ENCODE measurements at regions not wholly inside any gene's neighbourhood (a gene's known extent, or its start where the extent isn't known, plus 50 kb on each side); places are given as distances from the start of the nearest gene placed in this dataset.

DNA sequence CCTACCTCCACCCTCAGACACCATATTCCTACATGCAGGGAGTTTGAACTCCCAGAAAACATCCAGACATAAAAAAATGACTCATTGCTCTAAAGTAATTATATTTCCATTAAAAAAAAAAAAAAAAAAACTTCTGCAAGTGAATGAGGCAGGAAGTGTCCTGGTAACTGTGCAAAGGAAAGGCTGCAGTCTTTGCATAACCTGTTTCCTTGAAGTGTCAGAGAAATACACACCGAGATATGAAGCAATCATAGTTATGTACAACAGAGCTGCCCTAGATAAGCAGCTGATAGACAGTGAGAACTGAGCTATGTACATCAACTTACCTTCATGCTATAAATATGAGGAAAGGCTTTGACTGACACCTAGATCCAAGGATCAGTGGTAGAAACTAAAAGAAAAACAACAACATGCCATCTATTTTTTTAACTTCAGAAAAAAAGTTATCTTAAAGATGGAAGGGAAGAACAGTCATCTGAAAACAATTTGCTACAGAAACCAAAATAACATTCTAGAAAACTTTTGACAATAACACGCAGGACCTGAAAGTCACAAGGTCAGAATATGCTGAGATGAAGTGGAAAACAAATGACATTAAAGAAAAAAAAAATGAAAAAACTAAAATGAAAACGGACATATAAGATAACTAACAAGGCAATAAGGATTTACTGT lies 263.2 kb downstream of the SEC23A start:
- DNase-seq: no peak

DNA sequence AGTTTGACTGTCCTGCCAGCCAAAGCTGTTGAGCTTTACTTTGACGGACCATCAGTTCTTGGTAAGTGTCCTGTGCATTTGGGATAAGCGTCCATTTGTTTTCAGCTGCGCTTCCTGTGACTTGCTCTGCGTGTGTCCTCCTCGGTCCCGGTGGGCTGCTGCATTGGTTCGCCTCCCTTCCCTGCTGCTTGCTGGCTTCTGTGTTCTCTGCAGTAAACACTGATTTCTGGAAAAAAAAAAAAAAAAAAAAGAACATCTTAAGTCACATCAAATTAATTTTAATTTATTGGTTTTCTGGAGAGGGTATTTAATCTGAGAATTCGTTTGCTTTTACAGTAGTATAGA lies 264.1 kb downstream of the SEC23A start:
- no peak for DNase-seq

DNA sequence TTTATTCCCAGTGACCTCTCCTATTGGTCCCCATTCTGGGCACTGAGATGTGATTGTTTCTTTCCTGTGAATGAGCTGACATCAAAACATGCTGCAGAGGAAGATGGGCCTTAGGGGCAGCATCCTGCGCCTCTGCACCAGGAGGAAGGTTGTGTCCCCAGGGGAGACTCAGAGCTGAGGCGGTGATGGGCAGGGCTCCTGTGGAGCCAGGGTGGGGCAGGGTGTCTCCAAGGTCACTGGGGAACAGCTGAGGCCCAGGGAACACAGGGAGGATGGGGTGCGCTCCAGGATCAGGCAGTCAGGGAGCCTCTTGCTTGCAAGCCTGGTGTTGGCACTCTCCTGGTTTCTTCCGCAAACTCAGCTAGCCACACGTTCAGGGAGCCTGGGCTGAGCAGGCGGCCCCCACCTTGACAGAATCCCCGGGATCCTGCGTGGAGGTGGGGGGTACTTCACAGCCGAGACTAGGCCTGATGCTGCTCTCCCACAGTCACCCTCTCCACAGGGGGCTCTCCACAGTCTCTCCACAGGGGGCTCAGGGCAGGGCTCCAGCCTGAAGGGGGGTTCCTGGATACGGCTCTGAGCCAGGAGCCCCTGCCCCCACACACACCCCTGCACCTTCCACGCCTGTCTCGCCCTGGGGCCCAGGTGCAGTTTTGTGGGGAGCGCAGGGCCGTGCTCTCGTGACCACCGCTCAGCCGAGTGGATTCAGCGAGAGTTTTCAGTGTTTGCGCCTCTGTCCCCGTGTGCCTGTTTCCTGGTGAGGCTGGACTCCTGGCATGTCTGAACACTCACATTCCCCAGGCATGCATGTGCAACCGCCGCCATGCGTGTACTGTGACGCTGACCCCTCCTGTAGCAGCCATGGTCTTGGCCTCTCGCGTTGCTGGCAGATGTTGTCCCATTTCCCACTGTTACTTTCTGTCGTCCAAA lies 264.7 kb downstream of the SEC23A start:
- no peak for DNase-seq

DNA sequence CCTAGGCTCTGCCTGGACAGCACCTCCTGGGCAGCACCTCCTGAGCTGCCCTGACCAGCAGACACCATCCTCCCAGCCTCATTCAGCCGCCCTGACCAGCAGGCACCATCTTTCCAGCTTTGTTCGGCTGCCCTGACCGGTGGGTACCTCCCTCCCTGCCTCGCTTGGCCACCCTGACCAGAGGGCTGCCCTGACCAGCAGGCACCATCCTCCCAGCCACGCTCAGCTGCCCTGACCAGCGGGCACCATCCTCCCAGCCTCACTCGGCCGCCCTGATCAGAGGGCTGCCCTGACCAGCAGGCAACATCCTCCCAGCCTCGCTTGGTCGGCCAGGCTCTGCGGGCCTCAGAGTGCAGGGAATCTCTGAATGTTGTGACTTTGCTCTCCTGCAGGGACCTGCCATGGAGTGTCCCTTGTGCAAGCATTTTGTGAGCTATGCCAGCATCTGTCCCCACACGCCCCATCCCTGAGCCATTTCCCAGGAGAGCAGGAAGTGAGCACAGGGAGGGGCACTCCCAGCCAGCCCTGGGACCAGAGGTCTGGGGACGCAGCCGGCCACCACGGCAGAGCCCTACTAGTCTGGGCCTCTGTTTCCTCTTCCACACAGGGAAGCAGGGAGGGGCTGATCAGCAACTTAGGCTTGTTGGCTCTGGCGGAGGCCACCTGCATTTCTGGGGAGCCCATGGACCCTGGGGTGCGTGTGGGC lies 265.5 kb downstream of the SEC23A start:
- DNase-seq: no peak

DNA sequence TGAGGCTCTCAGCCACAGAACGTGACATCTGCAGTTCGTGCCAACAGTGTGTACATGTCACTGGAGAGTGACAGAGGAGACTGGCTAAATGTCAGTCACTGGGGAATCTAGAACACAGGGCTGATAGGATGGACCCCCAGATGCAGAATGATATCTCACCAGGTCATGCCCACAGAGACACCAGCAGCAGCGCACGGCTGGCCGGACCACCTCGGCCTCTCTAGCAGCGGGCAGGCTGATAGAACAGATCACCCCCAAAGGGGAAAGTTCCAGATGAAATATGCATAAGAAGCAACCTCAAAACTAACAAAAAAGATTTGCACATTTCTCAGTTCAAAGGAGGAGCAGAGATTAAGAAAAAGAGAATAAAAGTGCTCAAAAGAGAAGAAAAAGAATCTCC lies 266.5 kb downstream of the SEC23A start:
- DNase-seq: no peak

DNA sequence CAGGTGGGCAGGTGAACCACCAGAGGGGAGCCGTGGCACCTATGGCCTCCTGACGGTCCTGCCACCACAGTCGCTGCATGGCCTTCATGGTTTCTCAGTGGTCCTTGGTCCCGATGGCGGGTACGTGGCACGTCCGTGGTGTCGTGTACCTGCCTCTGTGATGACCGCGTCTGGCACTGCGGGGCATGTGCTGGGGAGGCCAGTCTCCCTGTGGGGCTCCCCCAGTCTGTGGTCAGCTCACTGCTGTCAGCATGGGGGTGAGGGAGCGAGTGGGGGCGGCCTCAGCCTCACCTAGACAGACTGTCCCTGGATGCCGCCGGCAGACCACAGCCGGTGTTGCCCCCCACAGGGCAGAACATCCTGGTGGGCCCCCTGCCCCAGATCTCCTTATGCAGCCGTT lies 267.2 kb downstream of the SEC23A start:
- DNase-seq: no peak

DNA sequence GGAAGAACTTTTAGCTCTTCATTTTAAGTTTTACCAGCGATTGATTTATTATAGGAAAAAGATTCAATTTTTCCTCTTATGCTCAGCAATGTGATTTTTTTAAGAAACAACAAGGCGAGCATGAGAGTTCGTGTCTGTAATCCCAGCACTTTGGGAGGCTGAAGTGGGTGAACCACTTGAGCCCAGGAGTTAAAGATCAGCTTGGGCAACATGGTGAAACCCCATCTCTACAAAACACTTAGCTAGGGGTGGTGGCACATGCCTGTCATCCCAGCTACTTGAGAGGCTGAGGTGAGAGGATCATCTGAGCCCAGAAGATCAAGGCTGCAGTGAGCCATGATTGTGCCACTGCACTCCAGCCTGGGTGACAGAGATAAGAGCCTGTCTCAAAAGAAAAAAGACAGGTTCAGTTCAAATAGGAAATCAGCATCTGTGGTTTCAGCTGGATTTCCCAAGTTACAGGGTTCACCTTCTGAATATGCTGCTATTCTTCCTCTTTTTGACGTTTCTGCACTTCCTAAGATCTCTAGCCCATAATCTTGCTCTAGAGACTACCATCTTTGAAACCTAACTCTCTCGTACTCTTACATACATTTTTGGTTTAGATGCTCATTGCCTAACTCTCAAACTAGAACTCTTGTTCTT lies 274.7 kb downstream of the SEC23A start:
- no peak for DNase-seq

DNA sequence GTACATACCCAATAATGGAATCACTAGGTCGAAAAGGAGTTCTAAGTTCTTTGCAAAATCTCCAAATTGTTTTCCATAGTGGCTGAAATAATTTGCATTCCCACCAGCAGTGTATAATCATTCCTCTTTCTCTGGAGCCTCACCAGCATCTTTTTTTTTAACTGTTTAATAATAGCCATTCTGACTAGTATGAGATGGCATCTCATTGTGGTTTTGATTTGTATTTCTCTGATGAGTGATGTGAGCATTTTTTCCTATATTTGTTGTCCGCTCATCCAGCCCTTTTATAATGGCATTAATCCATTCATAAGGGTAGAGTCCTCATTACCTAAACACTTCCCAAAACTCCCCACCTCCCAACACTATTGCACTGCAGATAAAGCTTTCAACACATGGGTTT lies 278.3 kb downstream of the SEC23A start:
- DNase-seq: no peak

DNA sequence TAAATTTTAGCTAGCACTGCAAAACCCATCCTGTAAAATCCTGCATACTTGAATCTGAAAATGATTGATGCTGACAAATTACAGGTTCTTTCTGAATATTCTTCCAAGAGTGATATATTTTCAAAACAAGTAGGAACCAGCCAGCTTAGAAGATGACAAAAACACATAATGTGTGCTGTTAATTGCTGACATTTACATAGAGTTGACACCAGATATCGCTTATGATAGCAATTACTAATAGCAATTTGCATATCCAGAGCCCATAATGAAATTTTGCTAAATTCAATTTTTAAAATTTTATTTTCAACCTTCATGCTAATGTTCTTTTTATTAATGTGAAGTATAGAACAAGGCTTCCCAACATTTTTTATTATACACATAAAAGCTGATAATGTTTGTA lies 284.5 kb downstream of the SEC23A start:
- no peak for DNase-seq

DNA sequence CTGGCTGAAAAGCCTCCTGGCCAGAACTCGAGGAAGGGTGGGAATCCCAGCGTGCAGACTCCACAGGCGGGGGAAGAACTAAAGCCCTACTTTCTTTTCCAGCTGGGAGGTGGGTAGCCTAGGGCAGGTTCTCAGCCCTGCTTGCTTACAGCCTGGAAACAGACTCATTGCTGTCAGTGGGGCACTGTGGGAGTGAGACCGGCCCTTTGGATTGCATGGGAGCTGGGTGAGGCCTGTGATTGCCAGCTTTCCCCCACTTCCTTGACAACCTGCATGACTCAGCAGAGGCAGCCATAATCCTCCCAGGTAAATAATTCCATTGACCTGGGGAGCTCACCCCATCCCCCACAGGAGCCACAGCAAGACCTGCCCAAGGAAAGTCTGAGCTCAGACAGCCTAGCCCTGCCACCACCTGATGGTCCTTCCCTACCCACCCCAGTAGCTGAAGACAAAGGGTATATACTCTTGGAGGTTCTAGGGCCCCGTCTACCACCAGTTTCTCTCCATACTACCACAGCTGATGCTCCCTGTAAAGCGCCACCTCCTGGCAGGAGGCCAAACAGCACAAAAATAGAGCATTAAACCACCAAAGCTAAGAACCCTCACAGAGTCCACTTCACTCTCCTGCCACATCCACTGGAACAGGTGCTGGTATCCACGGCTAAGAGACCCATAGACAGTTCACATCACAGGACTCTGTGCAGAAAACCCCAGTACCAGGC lies 294.1 kb downstream of the SEC23A start:
- no peak for DNase-seq

DNA sequence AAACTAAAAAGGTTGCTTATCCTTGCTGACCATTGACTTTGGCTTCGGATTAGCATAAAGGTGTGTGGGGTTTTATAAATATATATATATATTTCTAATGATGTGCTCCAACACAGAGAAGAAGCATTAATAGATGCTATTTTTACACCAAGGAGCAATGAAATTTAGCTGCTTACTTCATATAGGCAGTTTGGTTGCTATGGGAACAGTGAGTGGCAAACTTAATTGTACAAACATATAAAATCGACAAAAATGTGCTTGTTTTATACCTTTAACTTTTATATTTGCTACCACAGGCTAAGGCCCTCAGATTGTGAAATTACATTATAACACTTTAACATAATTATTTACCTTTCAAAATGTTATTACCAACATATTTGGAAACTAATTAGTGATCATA lies 303.4 kb downstream of the SEC23A start:
- DNase-seq: no peak

DNA sequence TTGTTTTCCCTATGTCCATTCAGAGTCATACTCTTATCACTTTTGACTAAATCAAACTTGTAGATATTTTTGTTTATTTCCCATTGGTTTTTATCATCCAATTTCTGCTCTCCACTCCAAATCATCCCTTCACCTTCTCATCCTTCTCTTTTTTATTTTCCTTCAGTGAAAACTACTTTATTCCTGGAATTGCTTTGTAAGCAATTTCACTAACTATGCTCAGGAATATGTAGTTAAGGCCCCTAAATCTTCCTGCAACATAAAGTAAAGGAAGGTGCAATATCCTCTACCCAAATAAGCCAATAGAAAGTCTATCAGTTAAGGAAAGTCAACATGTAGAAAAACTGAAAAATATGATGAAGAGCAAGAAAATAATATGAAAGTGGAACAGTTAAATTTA lies 308.4 kb downstream of the SEC23A start:
- no peak for DNase-seq

DNA sequence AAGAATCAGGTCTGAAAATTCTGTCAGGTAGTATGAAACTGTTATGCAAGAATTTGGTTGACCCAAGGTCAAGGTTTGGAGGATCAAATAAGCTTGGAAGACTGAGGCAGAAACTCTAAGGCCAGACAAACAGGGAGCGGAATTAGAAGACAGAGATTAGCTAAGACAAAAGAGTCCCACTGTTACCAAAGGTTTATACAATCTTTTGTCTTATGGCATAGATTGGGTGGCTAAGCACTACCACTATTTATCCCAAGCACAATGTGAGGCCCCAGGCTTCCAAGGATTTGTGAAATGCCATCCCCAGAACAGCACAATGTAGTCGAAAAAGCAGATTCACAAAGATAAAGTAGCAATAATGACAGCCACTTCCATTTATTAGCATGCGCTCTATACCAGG lies 311.2 kb downstream of the SEC23A start:
- DNase-seq: no peak

DNA sequence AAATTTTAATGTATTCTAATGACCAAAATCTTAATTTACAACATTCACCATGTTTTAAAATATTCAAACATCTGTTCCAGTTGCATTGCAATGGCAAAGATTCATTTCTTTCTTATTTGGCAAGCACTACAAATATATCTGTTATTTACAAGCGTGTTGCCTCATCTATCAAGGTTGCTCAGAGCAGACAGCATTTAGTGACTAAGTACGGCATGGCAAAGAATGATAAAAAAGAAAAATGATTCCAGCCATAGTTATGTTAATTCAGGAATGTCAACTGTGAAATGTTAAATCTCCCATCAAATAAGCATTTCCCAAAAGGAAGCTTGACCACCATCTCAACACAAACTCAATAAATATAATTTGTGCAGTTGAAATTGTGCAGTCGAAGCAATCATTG lies 312.1 kb downstream of the SEC23A start:
- no peak for DNase-seq

DNA sequence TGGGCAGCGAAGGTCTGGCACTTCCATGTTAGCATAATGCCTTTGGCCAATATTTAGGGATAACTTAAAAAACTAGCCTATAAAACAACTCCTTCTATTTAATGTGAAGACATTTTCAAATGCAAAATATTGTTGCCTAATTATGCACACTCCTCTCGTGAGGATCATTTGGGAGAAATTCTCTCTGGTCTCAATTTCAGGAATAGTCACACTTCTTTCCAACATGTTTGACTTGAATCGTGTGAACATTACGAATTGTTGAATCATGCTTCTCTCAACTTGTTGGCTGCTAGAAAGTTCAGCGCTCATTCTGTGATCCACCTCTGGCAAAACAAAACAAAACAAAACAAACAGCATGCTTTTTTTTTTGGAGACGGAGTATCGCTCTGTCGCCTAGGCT lies 313.2 kb downstream of the SEC23A start:
- DNase-seq: no peak

DNA sequence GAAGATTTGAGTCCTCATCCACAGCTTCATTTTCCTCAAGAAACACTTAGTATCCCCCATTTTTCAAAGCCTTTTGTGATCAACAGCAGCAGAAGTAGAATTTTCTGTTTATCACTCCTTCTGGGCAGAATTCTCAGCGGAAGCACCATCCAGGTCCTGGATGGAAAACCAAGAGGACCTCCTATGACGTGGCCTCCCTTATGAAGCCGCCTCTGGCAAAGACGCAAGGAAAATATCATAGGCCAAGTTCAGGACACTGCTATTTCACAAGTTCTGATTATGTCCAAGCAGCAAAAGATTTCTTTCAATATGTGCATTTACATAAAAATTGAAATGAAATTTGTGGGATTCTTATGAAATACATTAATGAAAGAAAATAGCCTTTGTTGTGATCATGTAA lies 315.0 kb downstream of the SEC23A start:
- DNase-seq: no peak

DNA sequence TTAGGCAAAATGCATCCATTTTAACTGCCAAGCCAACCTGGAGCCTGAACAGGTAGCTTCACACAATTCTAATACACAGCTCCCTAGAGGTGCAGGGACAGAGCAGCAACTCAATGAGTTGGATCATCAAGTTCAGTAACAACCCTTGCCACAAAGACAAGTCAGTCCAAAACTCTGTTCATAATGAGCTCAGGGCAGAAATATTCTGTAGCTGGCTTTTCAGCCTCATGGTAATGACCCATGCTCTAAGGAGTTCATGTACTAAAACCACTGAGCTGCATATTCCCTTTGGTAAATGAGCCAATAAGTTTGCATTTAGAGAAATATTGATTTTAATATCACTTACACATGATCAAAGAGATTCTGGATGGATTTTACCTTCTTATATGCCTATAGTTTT lies 316.1 kb downstream of the SEC23A start:
- no peak for DNase-seq

DNA sequence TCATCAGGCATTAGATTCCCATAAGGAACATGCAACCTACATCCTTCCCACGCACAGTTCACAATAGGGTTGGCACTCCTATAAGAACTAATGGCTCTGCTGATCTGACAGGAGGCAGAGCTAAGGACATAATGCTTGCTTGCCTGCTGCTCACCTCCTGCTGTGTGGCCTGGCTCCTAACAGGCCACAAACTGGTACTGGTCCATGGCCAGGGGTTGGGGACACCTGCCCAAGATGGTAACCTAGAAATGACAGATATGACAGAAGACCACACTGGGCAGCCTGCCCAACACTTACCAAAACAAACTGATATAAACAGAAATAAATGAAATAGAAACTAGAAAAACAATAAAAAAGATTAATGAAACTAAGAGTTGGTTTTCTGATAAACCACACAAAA lies 325.6 kb downstream of the SEC23A start:
- DNase-seq: no peak

DNA sequence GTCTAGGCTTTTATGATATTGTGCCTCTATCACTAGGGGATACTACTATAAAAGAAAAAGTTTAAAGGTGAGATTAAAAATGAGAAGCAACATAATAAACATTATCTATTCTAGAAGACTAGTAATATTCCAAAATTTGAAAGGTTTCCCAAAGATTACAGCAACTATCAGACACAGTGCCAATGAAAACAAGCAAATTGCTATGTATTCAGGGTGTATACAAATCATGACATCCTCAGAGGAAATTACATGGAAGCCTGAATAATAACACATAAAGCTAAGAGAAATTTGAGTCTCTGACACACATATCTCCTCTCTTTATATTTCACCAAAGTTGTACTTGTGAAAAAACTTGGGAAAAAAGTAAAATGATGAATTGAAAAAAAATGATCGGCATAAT lies 327.0 kb downstream of the SEC23A start:
- no peak for DNase-seq

DNA sequence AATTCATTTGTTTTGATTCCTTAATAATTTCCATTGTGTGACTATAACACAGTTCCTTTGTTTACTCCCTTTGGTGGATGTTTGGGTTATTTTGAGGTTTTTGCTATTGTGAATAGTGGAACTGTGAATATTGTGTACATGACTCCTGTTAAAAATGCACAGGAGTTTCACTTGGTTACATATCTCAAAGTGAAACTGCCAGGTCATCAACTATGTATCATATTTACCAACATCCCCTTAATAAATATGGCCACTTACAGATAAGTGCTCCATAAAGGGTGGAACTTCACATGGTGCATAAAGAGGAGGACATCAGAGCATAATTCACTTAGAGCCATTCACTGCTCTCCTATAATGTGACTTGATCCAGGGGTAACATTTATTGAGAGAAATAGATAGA lies 328.9 kb downstream of the SEC23A start:
- no peak for DNase-seq

DNA sequence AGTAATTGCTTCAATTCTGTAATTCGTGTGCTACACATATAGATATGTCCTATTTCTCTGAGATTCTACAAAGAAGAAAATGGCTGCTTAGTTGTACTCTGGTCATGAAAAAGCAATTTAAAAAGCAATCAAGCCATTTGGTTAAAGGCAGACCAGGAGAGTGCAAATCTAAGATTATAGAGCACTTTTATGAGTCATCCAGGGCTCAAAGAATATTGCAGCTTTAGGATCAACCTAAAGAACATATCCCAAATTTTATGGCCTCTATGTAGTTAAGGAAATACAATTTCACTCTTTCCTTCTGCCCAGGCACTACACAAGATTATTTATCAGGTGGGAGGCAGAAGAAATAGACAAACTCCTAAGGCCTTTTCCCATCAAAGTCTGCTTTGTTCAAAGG lies 332.8 kb downstream of the SEC23A start:
- DNase-seq: no peak

DNA sequence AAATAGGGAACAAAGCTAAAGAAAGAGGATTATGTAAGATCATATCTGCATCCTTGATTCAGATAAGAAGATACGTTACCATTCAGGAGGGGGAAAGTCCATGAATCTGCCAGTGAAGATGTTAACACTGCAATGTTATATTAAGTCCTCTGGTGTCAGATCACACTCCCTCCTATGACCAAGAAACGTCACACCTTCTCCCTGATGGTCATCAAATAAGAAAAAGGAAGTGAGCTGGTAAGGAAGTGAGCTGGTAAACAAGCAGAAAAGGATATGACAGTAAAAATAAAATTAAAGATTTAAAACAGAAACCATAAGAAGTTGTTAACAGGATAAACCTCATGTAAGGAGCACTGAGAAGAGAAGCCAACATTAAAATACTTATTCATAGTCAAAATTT lies 340.2 kb downstream of the SEC23A start:
- DNase-seq: no peak

DNA sequence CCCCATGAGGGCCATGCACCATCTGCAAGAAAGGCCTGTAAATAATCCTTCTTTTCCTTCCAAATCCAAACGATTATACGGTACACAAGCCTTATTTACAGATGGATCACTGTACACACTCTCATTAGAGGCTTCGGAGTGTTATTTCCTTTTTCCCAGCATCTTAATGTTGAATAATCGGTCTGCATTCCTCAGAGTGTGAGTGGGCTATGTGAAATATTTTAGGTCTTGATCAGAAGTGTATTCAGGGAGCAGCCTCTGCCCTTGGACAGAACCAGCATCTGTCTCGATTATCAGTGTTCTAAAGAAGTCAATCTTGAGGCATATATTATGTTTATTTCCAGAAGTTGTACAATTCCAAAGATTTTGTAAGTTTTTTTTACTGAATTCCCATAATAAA lies 340.6 kb downstream of the SEC23A start:
- DNase-seq: no peak

All from stimulated activated CD4-positive, alpha-beta T cell treated with anti-CD3 and anti-CD28 coated beads, Interleukin-4, amount 100 ng/mL, for 1 hour (primary cell).